K562 (cell line): ENCODE measurements at regions not wholly inside any gene's neighbourhood (a gene's known extent, or its start where the extent isn't known, plus 50 kb on each side); places are given as distances from the start of the nearest gene placed in this dataset.

Source experiments
- ATAC-seq: fragments of 200-7000 bp; cut with Tn5 transposase; 3 replicates; pipeline ENCODE4 v1.9.1; 2020; ENCODE audit warnings: moderate library complexity
- BruUV-seq: library from RNA; stranded (reverse); fragments of 400-500 nt; replicated peaks from 2 replicates; lab custom pipeline; 2021; lab: Mats Ljungman, UMichigan
- CTCF ChIA-PET: fragments of 300-600 bp; formaldehyde crosslinking; extraction: SDS; loops from one replicate; lab custom pipeline; 2021; ENCODE audit warnings: low intra/inter-chr PET ratio; lab: Yijun Ruan, JAX
- POLR2A ChIA-PET: fragments of 300-600, 350-650 bp; sonication (Branson Sonifier 250); formaldehyde crosslinking; extraction: SDS; loops from one replicate; lab custom pipeline; 2021; ENCODE audit warnings: antibody characterized with exemption, inconsistent platforms; lab: Yijun Ruan, JAX
- DNase-seq, 4 experiments: peaks; one replicate each; pipeline versions ENCODE4 v3.0.0 to v3.0.0-alpha.2; 2011 to 2018; ENCODE audit warnings: low spot score in 3 of 4, mixed read lengths in 3 of 4; ENCODE audit errors: extremely low read depth in 1 of 4
- FAIRE-seq: peaks from 2 replicates; lab custom pipeline; 2011; peaks lifted over from hg19 to GRCh38; lab: Jason Lieb, UNC
- H2AFZ ChIP-seq: 2 replicates; pipeline ENCODE4 v1.6.0; 2011; ENCODE audit warnings: low read depth, low read length, control low read depth, inconsistent platforms
- H3K27ac ChIP-seq: fragments of 200-600 bp; 3 replicates; pipeline ENCODE4 v1.8.0; 2011; ENCODE audit warnings: low read depth, mild to moderate bottlenecking, control low read depth, inconsistent platforms, low read length, moderate library complexity, mixed read lengths; ENCODE audit errors: extremely low read depth
- H3K27me3 ChIP-seq, 2 experiments: fragments of 300-600 bp in 1 of 2; 2 replicates in 1 of 2; 3 replicates in 1 of 2; pipeline versions ENCODE4 v1.6.0 to v1.8.0; 2011; ENCODE audit warnings: inconsistent platforms in 2 of 2, low read length in 2 of 2, mild to moderate bottlenecking in 1 of 2, mixed read lengths in 1 of 2, moderate library complexity in 1 of 2; ENCODE audit not compliant: control insufficient read depth in 2 of 2, insufficient read depth in 2 of 2
- H3K36me3 ChIP-seq: fragments of 300-600 bp; 3 replicates; pipeline ENCODE4 v1.8.0; 2011; ENCODE audit warnings: mild to moderate bottlenecking, low read length, inconsistent platforms; ENCODE audit not compliant: control insufficient read depth, insufficient read depth
- H3K4me1 ChIP-seq, 2 experiments: fragments of 200-600 bp in 1 of 2; replicated peaks in 1 of 2; 2 replicates in 1 of 2; 3 replicates in 1 of 2; pipeline versions ENCODE4 v1.5.1 to v1.8.0; 2011; ENCODE audit warnings: inconsistent platforms in 2 of 2, low read length in 2 of 2, mild to moderate bottlenecking in 1 of 2, mixed read lengths in 1 of 2, moderate library complexity in 1 of 2; ENCODE audit not compliant: control insufficient read depth in 2 of 2, insufficient read depth in 2 of 2
- H3K4me2 ChIP-seq: 2 replicates; pipeline ENCODE4 v1.6.1; 2011; ENCODE audit warnings: low read length, control low read depth, inconsistent platforms, mixed read lengths; ENCODE audit not compliant: insufficient read depth
- H3K4me3 ChIP-seq: fragments of 200-600 bp; sonication (generic), shearing (Covaris generic); 2 replicates; pipeline ENCODE4 v1.5.1; 2016; ENCODE audit warnings: control low read depth, inconsistent platforms
- H3K79me2 ChIP-seq: fragments of 200-600 bp; 3 replicates; pipeline ENCODE4 v1.8.0; 2011; ENCODE audit warnings: low read length, inconsistent platforms; ENCODE audit not compliant: control insufficient read depth, insufficient read depth
- H3K9ac ChIP-seq, 2 experiments: 2 replicates each; pipeline versions ENCODE4 v1.6.0 to v1.6.1; 2011; ENCODE audit warnings: low read depth in 2 of 2, low read length in 2 of 2, control low read depth in 1 of 2, inconsistent platforms in 1 of 2, mild to moderate bottlenecking in 1 of 2, mixed read lengths in 1 of 2; ENCODE audit not compliant: insufficient read depth in 1 of 2
- H3K9me1 ChIP-seq: one replicate; pipeline ENCODE4 v1.6.0; 2011; ENCODE audit warnings: inconsistent platforms, mild to moderate bottlenecking, low read length, moderate library complexity; ENCODE audit not compliant: control insufficient read depth, insufficient read depth
- H3K9me3 ChIP-seq: replicated peaks from 2 replicates; pipeline ENCODE4 v1.5.1; 2011; ENCODE audit warnings: low read depth, low read length, inconsistent platforms; ENCODE audit not compliant: control insufficient read depth, insufficient read depth
- H4K20me1 ChIP-seq: replicated peaks from 2 replicates; pipeline ENCODE4 v1.6.1; 2011; ENCODE audit warnings: low read length, inconsistent platforms, mixed read lengths; ENCODE audit not compliant: control insufficient read depth, insufficient read depth
- E2F3 ChIP-seq: fragments of 250-450 bp; sonication (Bioruptor Pico); IDR thresholded peaks from 2 replicates; pipeline ENCODE4 v1.4.0; 2020; ENCODE audit warnings: mild to moderate bottlenecking
- GABPA ChIP-seq: fragments of 200-800 bp; sonication (Bioruptor generic); conservative IDR thresholded peaks from 2 replicates; pipeline ENCODE4 v1.6.1; 2016; ENCODE audit warnings: low read depth, missing genetic modification characterization, missing compliant biosample characterization
- HCFC1 ChIP-seq: IDR thresholded peaks from 2 replicates; pipeline ENCODE4 v1.6.1; 2012; ENCODE audit warnings: low read depth, low read length, improper control_type of control experiment
- HDAC2 ChIP-seq: fragments of 450-650 bp; IDR thresholded peaks from 2 replicates; pipeline ENCODE4 v1.6.1; 2016; ENCODE audit warnings: mild to moderate bottlenecking
- HDAC8 ChIP-seq: fragments of 450-650 bp; IDR thresholded peaks from 2 replicates; pipeline ENCODE4 v1.6.1; 2016; ENCODE audit warnings: mild to moderate bottlenecking, missing genetic modification characterization, moderate library complexity, missing compliant biosample characterization
- KLF10 ChIP-seq: fragments of 250-450 bp; sonication (Bioruptor Pico); IDR thresholded peaks from 2 replicates; pipeline ENCODE4 v1.6.1; 2021; ENCODE audit warnings: matching md5 sums
- LARP7 ChIP-seq: fragments of 450-650 bp; IDR thresholded peaks from 2 replicates; pipeline ENCODE4 v1.6.1; 2016
- RB1 ChIP-seq: fragments of 450-650 bp; IDR thresholded peaks from 2 replicates; pipeline ENCODE4 v1.6.1; 2017; ENCODE audit warnings: low read depth, mild to moderate bottlenecking
- RBM17 ChIP-seq: fragments of 200-400 bp; formaldehyde crosslinking; IDR thresholded peaks from 2 replicates; pipeline ENCODE4 v1.6.1; 2017; ENCODE audit warnings: low read depth, mild to moderate bottlenecking, low read length, borderline replicate concordance
- TGIF2 ChIP-seq: sonication (generic); formaldehyde crosslinking; IDR thresholded peaks from 2 replicates; pipeline ENCODE4 v1.8.1; 2022; ENCODE audit warnings: mild to moderate bottlenecking, missing genetic modification reagents, moderate library complexity
- TOE1 ChIP-seq, 2 experiments: fragments of 450-650 bp in 1 of 2; sonication (generic) in 1 of 2; formaldehyde crosslinking in 1 of 2; IDR thresholded peaks; 2 replicates each; pipeline versions ENCODE4 v1.7.1 to v1.8.0; 2016 to 2022; ENCODE audit warnings: borderline replicate concordance in 2 of 2, mild to moderate bottlenecking in 2 of 2, antibody characterized with exemption in 1 of 2, inconsistent platforms in 1 of 2, low read depth in 1 of 2, missing genetic modification reagents in 1 of 2, moderate library complexity in 1 of 2
- ZNF583 ChIP-seq: fragments of 250-450 bp; sonication (Bioruptor Pico); IDR thresholded peaks from 2 replicates; pipeline ENCODE4 v1.4.0; 2020
- WGBS: fragments of 100-300 bp; shearing (Covaris generic); methylation state at CpG from one replicate; pipeline ENCODE4 v1.1.6; 2016; ENCODE audit warnings: low coverage, mixed read lengths; ENCODE audit not compliant: insufficient coverage; ENCODE audit errors: missing lambda C conversion rate; 5-methylcytosine and 5-hydroxymethylcytosine counted together
- in situ Hi-C: fragments of 300-500 bp; cut with MboI; formaldehyde crosslinking; loops from 4 replicates; pipeline ENCODE4 v1.15.0; 2018; ENCODE audit warnings: inconsistent platforms, mixed read lengths
- intact Hi-C: fragments of 100-400 bp; cut with micrococcal nuclease; formaldehyde crosslinking; loops from 2 replicates; pipeline ENCODE4 v1.14.2; 2022
- TF ChIP-seq, protein P1 (sequence below): fragments of 450-650 bp; formaldehyde crosslinking; IDR thresholded peaks from 2 replicates; pipeline ENCODE4 v1.4.0; 2020; ENCODE audit warnings: mild to moderate bottlenecking, moderate library complexity
- TF ChIP-seq, protein P2 (sequence below), 3 experiments: fragments of 200-800 bp in 1 of 3; fragments of 250-450 bp in 1 of 3; fragments of 450-650 bp in 1 of 3; sonication (Bioruptor Pico) in 1 of 3; sonication (Bioruptor generic) in 1 of 3; formaldehyde crosslinking in 1 of 3; IDR thresholded peaks; 2 replicates each; pipeline versions ENCODE4 v1.6.1 to v1.8.0; 2016 to 2022; ENCODE audit warnings: mild to moderate bottlenecking in 2 of 3, missing genetic modification characterization in 2 of 3, missing compliant biosample characterization in 1 of 3, moderate library complexity in 1 of 3
- TF ChIP-seq, protein P3 (sequence below): fragments of 450-650 bp; formaldehyde crosslinking; conservative IDR thresholded peaks from 2 replicates; pipeline ENCODE4 v1.4.0; 2022; ENCODE audit warnings: mild to moderate bottlenecking, missing genetic modification characterization

DNA sequence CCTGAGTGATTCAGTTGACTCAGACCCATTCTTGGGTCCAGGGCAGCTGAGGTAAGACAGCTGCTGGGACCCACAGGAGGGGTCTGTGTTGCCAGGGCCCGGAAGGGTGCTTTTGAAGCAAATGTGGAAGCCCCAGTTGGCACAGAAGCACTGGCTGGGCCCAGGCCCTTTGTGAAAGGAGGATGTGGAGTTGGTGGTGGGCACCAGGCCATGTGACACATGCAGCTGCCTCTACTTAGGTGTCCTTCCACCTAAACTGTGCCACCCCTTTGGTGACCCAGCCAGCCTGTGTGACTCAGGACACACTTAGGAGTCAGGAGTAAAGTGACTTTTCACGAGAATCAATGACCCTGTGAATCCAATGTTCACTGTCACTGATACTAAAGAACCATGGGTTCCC is 114.3 kb upstream of the SLC25A48 start (continued):
- TF ChIP-seq HDAC2: no peak
- TF ChIP-seq HCFC1: no peak
- TF ChIP-seq GABPA: no peak
- TF ChIP-seq LARP7: no peak
- no peak for TF ChIP-seq E2F3 (CRISPR knock-in tag)
- no peak for TF ChIP-seq KLF10 (CRISPR knock-in tag)

DNA sequence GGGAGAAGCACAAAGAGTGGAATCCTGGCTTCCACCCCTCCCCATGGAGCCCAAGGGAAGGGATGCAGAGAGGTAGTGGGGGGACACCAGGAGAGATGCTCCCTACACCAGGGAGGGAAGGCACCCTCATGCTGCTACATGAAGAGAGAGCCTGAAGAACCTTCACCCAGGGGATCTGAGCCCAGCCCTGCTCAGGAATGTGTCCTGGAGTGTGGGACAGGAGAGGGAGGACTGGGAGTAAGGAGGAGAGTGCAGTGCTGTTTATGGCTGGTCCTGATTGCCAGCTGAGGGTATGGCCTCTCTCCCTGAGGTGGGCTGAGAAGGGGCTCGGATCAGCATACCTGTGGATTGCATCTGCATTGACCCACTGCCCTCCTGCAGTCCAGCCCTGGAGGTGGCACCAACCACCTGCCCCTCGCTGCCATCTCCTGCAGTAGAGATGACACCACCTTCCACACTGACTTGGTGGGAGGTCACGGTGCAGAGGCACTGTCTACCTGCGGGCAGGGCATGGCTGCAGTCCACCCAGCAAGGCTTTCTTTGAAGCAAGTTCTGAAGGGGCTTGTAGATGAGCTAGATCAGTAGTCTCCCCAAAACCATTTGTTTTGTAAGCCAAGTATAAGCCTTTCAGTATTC is 114.9 kb upstream of the SLC25A48 start:
- no peak overlapping the region for H3K4me2 ChIP-seq
- H3K4me1 ChIP-seq: no peaks in the 10 kb centered on the region
- POLR2A ChIA-PET: interaction anchor here (0.6 kb wide), 1 partner anchor 18 kb away, joined by 3 read pairs; no protein-coding TSS in a partner anchor
- WGBS: 0% methylated on average over 4 of the region's 4 CpGs
- H3K9ac ChIP-seq: no peak overlapping the region; a peak in 1 of 4 replicates
- no peaks in the 10 kb centered on the region for H3K9me3 ChIP-seq
- CTCF ChIA-PET: no interaction called here
- H3K4me3 ChIP-seq: no peak overlapping the region
- H3K79me2 ChIP-seq: no peaks in the 10 kb centered on the region
- ATAC-seq: no peak
- peaks cover 0 to 38% of the 10 kb centered on the region in 2 experiments; a peak in 4 of 5 replicates for H3K27me3 ChIP-seq
- no peak overlapping the region for H3K27ac ChIP-seq
- no peaks in the 10 kb centered on the region for H3K9me1 ChIP-seq
- no peaks in the 10 kb centered on the region for H3K36me3 ChIP-seq
- H2AFZ ChIP-seq: no peak overlapping the region
- in situ Hi-C loops (loop anchor here (10.0 kb wide), 1 partner anchor 255 kb away; no protein-coding TSS in a partner anchor), intact Hi-C loops (no loop called here)
- no peak for DNase-seq
- no peak for FAIRE-seq
- H4K20me1 ChIP-seq: no peaks in the 10 kb centered on the region
- no TSS peak for BruUV-seq
- TF ChIP-seq ZNF583 (CRISPR knock-in tag) (no peak), RBM17 (no peak), TGIF2 (CRISPR knock-in tag) (no peak), RB1 (no peak), TOE1 (IDR thresholded peaks at IDR 0.05; ENCODE audit: borderline replicate concordance) (no peak), TOE1 (CRISPR knock-in tag; IDR thresholded peaks at IDR 0.05; ENCODE audit: borderline replicate concordance, low read depth) (no peak), HDAC8 (tag) (no peak)
- TF ChIP-seq, protein P1, sequence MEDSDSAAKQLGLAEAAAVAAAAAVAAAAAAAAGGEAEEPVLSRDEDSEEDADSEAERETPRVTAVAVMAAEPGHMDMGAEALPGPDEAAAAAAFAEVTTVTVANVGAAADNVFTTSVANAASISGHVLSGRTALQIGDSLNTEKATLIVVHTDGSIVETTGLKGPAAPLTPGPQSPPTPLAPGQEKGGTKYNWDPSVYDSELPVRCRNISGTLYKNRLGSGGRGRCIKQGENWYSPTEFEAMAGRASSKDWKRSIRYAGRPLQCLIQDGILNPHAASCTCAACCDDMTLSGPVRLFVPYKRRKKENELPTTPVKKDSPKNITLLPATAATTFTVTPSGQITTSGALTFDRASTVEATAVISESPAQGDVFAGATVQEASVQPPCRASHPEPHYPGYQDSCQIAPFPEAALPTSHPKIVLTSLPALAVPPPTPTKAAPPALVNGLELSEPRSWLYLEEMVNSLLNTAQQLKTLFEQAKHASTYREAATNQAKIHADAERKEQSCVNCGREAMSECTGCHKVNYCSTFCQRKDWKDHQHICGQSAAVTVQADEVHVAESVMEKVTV: no peak
- TF ChIP-seq, protein P2, sequence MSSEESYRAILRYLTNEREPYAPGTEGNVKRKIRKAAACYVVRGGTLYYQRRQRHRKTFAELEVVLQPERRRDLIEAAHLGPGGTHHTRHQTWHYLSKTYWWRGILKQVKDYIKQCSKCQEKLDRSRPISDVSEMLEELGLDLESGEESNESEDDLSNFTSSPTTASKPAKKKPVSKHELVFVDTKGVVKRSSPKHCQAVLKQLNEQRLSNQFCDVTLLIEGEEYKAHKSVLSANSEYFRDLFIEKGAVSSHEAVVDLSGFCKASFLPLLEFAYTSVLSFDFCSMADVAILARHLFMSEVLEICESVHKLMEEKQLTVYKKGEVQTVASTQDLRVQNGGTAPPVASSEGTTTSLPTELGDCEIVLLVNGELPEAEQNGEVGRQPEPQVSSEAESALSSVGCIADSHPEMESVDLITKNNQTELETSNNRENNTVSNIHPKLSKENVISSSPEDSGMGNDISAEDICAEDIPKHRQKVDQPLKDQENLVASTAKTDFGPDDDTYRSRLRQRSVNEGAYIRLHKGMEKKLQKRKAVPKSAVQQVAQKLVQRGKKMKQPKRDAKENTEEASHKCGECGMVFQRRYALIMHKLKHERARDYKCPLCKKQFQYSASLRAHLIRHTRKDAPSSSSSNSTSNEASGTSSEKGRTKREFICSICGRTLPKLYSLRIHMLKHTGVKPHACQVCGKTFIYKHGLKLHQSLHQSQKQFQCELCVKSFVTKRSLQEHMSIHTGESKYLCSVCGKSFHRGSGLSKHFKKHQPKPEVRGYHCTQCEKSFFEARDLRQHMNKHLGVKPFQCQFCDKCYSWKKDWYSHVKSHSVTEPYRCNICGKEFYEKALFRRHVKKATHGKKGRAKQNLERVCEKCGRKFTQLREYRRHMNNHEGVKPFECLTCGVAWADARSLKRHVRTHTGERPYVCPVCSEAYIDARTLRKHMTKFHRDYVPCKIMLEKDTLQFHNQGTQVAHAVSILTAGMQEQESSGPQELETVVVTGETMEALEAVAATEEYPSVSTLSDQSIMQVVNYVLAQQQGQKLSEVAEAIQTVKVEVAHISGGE (CRISPR knock-in tag; IDR thresholded peaks at IDR 0.05): no peak
- TF ChIP-seq, protein P3, sequence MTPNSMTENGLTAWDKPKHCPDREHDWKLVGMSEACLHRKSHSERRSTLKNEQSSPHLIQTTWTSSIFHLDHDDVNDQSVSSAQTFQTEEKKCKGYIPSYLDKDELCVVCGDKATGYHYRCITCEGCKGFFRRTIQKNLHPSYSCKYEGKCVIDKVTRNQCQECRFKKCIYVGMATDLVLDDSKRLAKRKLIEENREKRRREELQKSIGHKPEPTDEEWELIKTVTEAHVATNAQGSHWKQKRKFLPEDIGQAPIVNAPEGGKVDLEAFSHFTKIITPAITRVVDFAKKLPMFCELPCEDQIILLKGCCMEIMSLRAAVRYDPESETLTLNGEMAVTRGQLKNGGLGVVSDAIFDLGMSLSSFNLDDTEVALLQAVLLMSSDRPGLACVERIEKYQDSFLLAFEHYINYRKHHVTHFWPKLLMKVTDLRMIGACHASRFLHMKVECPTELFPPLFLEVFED: no peak
